HG02884 (cell line): ENCODE measurements at regions not wholly inside any gene's neighbourhood (a gene's known extent, or its start where the extent isn't known, plus 50 kb on each side); places are given as distances from the start of the nearest gene placed in this dataset.
"Not testable (repeated sequence)": the region's sequence is repeated elsewhere in the genome, so short reads cannot be mapped to it uniquely, and the experiment has no call there.

Experiments
- ATAC-seq: cut with Tn5 transposase; IDR thresholded peaks from one replicate; pipeline ENCODE4 v1.9.1; 2021; ENCODE audit warnings: mild to moderate bottlenecking, moderate library complexity; ENCODE audit not compliant: unreplicated experiment

DNA sequence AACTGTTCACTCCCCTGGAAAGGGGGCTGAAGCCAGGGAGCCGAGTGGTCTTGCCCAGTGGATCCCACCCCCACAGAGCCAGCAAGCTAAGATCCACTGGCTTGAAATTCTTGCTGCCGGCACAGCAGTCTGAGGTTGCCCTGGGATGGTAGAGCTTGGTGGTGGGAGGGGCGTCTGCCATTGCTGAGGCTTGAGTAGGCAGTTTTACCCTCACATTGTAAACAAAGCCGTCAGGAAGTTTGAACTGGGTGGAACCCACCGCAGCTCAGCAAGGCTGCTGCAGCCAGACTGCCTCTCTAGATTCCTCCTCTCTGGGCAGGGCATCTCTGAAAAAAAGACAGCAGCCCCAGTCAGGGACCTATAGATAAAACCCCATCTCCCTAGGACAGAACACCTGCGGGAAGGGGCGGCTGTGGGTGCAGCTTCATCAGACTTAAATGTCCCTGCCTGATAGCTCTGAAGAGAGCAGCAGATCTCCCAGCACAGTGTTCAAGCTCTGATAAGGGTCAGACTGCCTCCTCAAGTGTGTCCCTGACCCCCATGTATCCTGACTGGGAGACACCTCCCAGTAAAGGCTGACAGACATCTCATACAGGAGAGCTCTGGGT lies 140.0 kb upstream of the C1GALT1 start:
- ATAC-seq = not testable (repeated sequence)

DNA sequence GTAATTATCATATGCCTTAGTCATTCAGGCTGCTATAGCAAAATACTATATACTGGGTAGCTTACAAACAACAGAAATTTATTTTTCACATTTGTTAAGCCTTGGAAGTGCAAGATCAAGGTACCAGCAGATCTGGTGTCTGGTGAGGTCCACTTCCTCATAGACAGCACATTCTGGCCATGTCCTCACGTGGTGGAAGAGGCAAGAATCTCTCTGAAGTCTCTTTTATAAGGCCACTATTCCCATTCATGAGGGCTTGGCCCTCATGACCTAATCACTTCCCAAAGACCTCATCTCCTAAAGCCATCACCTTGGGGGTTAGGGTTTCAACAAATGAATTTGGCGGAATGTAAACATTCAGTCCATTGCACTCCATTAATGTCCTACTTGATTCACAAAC lies 137.5 kb upstream of the C1GALT1 start:
- ATAC-seq = no peak

DNA sequence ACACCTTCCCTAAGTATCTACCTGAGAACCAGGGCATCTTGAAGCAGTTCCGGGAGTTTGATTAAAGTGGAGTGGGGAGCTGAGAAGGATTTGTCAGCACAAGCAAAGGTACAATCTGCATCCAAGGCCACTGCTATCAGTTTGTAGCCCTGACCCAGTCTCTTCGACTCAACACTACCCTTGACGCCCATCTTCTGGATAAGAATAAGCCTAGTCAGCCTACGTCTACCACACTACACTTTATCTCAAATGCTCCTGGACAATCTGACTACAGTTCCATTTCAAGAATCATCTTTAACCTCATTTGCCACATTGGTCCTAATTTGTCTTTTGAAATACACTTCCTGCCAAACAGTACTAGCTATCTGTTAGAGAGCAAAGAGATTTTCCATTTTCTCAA lies 134.1 kb upstream of the C1GALT1 start:
- ATAC-seq = no peak

DNA sequence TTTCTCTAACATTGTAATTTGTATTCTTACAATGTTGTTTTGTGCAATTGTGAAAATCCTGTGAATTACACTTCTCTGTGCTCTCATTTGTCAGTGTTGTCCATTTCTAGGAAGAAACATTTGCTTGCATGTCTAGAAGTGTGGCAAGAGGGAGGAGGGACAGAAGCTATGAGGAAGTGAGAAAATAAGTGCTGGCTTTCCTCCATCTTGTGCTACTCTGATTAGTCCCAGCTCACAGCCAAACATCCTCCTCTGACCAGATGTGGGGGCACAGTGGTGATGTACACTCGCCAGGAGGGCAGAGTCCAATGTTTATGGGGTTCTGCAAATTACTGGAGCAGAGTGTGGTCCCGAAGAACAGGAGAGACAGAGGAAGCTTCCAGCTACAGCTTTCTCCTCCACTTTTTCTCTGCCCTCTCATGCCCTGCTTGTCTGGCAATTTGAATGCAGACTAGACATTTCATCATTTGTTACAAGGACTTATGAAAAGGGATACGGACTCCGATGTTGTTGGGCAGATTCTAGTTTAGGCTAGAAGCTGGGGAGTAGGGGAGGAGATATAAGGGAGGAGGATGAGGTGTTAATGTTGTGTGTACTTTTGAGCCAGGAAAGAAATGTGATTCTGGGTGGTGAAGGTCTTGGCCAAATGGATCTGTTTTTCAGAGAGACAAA lies 131.0 kb upstream of the C1GALT1 start:
- ATAC-seq = peak; percentile 82

DNA sequence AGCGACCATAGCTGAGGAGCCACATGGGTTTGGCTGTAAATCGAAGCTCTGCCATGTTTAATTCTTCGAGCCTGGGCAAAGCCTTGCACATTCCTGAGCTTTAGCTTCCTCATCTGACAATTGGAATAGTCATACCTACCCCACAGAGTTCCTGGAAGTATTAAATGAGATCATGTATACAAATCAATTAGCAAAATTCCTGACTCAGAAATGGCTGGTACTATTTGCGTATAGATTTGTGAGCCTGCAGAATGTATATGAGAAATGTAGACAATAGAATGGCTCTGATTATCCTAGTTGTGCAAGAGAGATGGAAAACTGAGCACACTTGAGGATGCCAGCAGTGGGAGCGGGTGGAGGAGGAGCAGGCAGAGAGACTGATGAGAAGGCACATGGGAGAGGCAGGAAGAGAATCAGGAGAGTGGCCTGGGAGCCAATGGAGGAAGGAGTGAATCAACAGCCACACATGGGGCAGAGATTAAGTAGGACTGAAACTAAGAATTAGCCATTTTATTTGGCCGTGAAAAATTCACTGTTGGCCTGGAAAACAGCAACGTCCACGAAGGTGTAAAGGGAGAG lies 128.0 kb upstream of the C1GALT1 start:
- no peak for ATAC-seq

DNA sequence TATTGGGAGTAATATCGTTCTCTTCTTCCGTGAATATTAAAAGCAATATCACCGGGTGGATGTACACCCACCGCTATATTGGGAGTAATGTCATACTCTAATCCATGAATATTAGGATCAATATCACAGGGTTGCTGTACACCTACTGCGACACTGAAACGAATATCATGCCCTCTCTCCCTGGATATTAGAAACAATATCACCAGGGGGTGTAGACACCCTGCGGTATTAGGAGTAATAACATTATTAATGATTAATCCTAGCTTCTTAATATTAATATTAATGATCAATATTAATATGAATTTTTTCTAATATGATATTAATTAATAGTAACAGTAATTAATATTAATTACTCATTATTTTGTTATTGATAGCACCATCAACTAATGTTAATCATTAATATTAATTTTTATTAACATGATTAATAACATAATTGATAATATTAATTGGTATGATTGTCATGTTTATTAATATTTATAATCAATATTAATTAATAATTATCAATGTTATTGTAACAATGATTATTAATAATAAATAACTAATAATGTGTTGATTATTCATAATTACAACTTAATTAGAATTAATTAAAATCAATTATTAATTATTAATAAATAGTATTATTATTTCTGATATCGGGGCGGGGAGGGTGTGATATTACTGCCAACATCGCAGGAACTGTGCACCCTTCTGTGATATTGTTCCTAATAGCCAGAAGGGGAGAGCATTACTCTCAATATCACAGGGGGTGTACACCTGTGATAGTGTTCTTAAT lies 121.3 kb upstream of the C1GALT1 start:
- ATAC-seq = no peak

DNA sequence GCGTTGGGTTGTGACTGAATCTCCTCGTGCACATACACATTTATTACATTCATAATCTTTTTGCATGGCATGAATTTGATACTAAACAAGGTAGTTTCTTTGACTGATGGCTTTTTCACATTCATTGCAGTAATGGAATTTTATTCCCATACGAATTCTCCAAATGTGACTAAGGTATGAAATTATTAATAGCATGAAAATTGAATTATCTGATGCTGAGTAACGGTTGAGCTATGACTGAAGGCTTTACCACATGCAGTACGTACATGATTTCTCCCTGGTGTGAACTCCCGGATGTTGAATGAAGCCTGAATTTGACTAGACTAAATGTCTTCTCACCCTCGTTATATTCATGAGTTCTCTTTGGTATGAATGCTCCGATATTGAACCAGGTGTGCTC lies 104.4 kb upstream of the C1GALT1 start:
- ATAC-seq = no peak

DNA sequence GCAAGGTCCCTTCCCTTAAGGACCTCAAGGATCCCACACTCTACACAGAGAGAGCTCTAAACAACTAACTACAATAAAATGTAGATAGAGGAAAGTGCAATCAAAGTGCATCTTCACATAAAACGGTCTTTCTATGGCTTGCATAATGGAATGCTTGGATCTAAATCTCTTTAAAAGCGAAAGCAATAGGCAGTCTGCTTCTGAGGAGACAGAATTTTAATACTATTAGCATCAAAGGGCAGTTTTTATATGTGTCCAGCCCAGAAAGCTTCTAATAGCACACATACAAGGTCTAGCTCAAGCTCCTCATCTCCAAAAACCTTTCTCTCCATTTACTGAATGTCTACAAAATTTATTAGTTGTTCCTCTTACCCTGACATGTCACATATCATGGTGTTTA lies 101.5 kb upstream of the C1GALT1 start:
- no peak for ATAC-seq

DNA sequence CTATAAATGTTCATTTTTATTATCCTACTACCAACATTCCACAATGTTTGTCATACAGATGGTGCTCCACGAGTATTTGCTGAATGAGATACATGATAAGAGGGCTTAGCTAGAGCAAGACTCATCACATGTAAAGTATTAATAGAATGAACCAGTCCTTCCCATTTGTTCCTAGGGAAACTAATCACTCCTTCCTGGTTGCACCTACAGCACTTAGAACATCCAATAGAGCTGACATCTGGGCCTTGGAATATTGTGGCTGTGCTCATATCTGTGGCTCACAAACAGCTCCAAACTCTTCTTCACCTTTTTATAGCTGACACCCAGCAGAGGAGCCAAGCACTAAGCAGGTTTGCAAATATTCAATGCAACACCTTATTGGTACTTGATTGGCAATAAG lies 91.9 kb upstream of the C1GALT1 start:
- ATAC-seq = no peak

DNA sequence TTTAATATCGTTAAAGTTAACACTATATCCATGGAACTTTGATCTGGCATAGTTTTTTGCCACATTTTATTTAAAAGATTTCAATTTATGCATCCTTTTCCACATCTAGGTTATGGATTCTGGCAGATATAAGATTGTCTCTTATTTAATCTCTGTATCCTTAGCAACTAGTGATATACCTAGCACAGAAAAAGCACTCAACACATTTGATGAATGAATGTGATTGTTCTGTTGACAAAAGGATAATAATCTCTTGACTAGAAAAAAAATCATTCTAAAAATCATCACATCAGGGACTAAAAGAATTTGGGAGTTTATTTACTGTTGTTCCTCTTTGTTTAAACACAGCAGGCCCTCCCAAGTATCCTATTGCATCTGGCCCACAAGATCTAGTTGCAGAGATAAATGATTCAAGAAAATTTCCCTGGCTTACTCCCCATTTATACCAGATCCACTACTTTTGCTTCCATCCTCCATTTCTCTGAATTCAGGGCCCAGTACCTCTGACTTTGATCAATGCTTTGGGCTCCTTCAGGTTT lies 84.0 kb upstream of the C1GALT1 start:
- no peak for ATAC-seq

DNA sequence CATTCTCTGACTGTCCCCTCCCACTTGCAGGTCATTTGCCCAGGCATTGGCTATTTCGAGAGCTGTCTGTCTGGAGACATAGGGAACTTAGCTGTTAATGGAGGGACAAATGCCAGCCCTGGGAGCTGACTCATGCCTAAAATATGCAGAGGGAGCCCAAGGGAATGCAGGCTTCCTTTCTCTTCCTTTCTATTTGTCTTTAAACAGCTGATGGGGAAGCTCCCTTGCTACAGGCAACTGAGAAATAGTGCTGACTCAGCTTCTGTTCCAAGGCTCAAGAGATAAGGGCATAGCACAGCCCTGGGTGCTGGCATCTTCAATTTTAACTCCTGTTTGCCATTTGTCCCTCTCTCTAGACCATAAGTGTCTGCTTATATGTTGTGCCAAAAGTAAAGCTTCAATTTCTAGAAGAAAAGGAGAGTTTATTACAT lies 82.7 kb upstream of the C1GALT1 start:
- ATAC-seq = no peak

DNA sequence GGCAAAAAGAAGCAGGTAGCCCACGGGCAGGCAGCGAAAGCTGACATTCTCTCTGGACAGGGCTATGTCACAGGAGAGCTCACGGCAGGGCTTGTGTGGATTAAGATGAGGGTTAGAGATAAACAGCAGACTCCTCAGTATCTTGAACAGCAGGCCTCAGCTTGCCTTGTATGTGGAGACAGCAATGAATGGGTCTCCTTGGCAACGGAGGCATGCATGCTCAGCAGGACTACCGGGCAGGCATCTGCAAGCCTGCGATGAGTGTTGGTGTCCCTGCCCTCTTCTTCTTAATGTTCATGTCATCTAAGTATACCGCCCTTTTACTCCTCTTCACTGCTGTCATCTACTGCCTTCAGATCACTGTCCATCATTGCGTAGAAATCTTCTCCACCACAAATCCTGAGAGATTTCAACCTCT lies 81.9 kb upstream of the C1GALT1 start:
- ATAC-seq = no peak

DNA sequence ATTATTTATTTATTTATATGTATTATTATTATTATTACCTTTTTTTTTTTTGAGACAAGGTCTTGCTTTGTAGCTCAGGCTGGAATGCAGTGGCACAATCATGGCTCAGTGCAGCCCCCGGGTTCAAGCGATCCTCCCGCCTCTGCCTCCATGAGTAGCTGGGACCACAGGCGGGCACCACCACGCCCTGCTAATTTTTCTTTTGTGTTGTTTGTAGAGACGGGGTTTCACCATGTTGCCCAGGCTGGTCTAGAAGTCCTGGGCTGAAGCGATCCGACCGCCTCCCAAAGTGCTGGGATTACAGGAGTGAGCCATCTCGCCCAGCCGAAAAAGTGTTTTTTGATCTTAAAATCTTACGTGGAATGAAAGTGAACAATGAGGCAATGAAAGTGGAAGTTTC lies 79.4 kb upstream of the C1GALT1 start:
- no peak for ATAC-seq

DNA sequence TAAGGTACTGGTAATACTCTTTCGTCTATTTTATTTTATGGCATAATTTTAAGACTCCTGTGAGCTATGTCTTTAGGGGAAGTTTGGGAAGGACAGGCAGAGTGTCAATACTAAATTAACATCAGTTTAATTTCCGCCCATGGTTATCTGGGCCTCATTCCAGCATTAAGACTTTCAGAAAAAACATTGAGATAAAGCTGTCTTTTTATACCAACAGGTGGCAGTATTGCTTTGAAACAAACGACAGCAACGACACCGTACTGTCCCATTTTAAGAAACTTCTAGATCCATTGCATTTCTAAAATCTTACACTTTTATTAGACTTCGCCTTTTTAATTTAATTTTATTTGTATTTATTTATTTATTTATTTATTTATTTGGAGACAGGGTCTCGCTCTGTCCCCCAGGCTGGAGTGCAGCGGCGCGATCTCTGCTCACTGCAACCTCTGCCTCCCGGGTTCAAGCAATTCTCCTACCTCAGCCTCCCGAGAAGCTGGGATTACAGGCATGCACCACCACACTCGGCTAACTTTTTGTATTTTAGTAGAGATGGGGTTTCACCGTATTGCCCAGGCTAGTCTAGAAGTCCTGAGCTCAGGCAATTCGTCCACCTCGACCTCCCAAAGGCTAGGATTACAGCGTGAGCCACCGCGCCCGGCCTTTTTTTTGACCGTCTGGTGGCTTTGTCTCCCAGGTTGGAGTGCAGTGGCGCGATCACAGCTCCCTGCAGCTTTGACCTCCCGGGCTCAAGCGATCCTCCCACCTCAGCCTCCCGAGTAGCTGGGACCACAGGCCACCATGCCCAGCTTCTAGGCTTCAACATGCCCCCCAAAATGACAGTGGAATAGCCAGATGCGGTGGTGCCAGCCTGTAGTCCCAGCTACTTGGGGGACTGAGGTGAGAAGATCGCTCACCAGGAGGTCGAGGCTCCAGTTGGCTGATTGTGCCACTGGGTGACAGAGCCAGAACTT lies 78.7 kb upstream of the C1GALT1 start:
- peak; percentile 54 for ATAC-seq

DNA sequence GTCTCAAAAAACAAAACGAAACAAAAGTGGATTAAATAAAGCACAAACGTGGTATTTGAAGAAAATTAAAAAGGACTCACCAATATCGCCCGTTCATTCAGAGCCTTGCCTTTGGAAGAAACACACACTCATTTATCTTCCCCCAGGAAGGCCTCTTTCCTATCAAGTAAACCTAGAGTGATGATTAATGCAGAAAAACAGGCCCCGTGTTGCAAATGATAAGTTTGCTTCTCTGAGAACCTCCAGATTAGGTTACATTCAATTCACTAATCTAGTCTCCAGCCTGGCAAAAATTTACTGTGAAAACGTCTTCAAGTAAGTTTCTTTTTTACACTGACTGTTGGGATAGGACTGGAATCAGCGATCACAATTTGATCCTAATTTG lies 78.0 kb upstream of the C1GALT1 start:
- ATAC-seq = no peak

DNA sequence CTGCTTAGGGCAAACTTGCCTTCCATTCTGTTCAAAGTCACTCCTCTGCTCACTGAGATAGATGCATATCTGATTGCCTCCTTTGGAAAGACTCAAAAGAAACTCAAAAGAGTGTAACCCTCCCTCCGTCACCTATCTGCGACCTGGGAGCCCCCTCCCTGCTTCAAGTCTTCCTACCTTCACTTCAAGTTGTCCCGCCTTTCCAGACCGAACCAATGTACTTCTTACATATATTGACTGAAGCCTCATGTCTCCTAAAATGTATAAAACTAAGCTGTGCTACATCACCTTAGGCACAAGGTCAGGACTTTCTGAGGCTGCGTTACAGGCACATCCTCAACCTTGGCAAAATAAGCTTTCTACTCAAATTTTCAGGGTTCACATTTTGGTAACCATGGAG lies 77.4 kb upstream of the C1GALT1 start:
- no peak for ATAC-seq

DNA sequence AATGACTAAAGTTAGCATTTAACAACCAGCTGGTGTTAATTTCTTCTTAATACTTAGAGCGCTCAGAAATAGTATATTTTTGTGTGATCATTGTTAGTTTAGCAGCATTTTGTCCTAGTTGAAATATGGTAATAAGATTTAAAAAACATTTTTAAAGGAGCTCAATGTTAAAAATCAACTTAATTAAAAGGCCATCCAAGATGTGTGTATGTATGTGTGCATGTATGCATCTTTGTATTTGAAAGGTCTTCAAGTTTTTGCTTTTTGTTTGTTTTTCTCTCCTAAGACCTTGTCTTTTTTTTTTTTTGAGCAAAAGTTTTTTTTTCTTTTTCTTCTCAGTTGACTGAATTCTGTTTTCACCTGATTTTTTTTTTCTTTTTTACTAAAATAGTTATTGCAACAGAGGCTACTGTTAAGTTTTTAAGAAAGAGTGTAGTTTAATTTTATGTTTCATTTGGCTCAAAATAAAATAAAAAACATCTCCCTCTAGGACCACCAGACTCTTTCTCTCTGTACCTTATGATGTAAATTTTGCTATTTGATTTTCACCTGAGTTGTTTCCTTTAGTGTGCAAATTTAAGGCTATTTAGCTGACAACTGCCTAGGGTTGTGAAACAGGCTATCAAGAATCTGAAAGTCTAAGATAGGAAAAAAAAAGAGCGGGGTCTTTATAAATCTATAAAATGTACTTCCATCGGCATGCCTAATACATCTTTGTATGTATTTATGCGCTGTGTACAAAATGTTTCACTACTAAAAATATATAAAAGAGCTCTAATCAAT lies 76.4 kb upstream of the C1GALT1 start:
- no peak for ATAC-seq

DNA sequence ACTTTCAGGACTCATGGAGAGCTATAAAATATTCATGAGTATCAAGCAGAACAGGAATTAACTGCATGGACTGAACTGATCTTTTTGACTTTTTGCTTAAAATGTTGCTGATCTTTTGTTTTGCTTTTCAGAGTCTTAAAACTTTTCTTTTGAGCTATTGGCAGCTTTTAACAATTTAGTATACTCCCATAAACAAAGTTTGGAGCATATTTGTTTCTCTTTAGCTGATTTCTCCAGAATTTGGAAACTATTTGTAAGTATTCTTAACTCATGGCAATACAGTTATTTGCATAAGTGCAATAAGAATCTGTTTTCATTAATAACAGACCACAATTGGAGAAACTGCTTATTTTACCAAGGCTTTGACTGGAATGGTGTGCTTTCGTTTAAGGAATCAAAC lies 73.4 kb upstream of the C1GALT1 start:
- no peak for ATAC-seq

DNA sequence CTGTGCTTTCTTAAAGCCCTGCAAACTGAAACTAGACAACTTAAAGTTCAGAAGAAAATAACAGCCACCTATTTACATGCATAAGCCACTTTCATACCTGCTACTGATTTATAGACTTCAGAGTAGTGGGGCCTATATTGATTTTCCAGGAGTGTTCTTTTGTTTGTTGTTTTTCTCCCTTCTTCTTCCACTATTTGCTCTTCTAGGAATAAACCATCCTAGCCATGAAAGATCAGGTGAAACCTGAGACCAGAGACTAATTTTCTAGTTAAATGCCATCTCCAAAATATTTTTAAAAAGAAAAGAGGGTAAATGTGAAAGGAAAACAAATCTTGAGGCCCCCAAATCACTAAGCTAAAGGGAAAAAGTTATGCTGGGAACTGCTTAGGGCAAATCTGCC lies 72.4 kb upstream of the C1GALT1 start:
- ATAC-seq = no peak

DNA sequence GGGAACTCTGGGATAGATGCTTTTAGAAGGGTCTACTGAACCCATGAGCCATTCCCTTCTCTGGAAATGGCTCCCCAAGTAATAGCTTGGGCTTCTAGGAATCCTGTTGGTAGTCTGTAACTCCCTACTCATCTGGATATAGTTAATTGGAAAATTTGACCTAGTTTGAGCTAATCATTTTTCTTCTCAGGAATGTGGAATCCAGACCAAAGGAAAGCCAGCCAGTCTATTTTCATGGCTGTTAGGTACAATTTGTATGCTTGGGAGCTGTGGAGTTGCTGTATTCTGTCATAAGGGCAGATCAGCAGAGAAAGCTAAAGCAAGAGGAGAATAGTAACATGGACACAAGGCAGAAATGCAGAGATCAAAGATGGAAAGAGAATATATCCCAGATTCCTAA lies 71.6 kb upstream of the C1GALT1 start:
- ATAC-seq = no peak
